Tibial artery (tissue), 4 donors: ENCODE measurements at regions not wholly inside any gene's neighbourhood (a gene's known extent, or its start where the extent isn't known, plus 50 kb on each side); places are given as distances from the start of the nearest gene placed in this dataset.

Experiments used
- DNase-seq, 2 donors: peaks; one replicate each; pipeline ENCODE4 v3.0.0-alpha.2; 2019
- H3K27ac ChIP-seq, 2 donors: fragments of 200-600 bp; sonication (generic) in 1 of 2; 1 replicate in 1 of 2; 2 replicates in 1 of 2; pipeline ENCODE4 v1.5.1; 2018 to 2019; ENCODE audit warnings: mild to moderate bottlenecking in 1 of 2
- H3K27me3 ChIP-seq, 2 donors: fragments of 200-600 bp; sonication (generic) in 1 of 2; one replicate each; pipeline versions ENCODE4 v1.5.1 to v1.6.0; 2016 to 2019
- H3K36me3 ChIP-seq, 3 donors: fragments of 200-600 bp; sonication (generic) in 2 of 3; one replicate each; pipeline ENCODE4 v1.5.1; 2016 to 2019; ENCODE audit warnings: mild to moderate bottlenecking in 2 of 3
- H3K4me1 ChIP-seq, 4 donors: fragments of 200-600 bp; sonication (generic) in 2 of 4; 1 replicate in 3 of 4; 2 replicates in 1 of 4; pipeline ENCODE4 v1.5.1; 2016 to 2019
- H3K4me3 ChIP-seq, 2 donors: fragments of 200-600 bp; sonication (generic) in 1 of 2; 1 replicate in 1 of 2; 2 replicates in 1 of 2; pipeline ENCODE4 v1.5.1; 2018 to 2019; ENCODE audit warnings: mild to moderate bottlenecking in 2 of 2
- H3K9me3 ChIP-seq, 3 donors: fragments of 200-600 bp; sonication (generic) in 1 of 3; one replicate each; pipeline ENCODE4 v1.5.1; 2016 to 2019
- intact Hi-C: fragments of 100-400 bp; cut with DNase I; formaldehyde crosslinking; loops from one replicate; pipeline ENCODE4 v1.15.0; 2023; ENCODE audit warnings: low total_unique reads
- TF ChIP-seq, protein P1 (sequence below), 2 experiments: fragments of 200-600 bp in 1 of 2; fragments of 450-650 bp in 1 of 2; IDR thresholded peaks; one replicate each; pipeline ENCODE4 v1.5.1; 2017 to 2019; ENCODE audit warnings: antibody characterized with exemption in 2 of 2, mild to moderate bottlenecking in 1 of 2, moderate library complexity in 1 of 2

GRCh38 chr11:8740129-8740528 lies 57.5 kb downstream of the RPL27A start:
- H3K27ac ChIP-seq: peak overlapping the region in 1 of 2 donors; percentile 23
- DNase-seq: no peak
- no peak overlapping the region for H3K4me3 ChIP-seq
- intact Hi-C loops: no loop called here
- peaks cover 0 to 11% (median 0%) of the 10 kb centered on the region in 3 donors for H3K36me3 ChIP-seq
- no peaks in the 10 kb centered on the region for H3K9me3 ChIP-seq
- H3K4me1 ChIP-seq: peaks cover 0 to 47% (median 27%) of the 10 kb centered on the region in 4 donors
- TF ChIP-seq, protein P1, sequence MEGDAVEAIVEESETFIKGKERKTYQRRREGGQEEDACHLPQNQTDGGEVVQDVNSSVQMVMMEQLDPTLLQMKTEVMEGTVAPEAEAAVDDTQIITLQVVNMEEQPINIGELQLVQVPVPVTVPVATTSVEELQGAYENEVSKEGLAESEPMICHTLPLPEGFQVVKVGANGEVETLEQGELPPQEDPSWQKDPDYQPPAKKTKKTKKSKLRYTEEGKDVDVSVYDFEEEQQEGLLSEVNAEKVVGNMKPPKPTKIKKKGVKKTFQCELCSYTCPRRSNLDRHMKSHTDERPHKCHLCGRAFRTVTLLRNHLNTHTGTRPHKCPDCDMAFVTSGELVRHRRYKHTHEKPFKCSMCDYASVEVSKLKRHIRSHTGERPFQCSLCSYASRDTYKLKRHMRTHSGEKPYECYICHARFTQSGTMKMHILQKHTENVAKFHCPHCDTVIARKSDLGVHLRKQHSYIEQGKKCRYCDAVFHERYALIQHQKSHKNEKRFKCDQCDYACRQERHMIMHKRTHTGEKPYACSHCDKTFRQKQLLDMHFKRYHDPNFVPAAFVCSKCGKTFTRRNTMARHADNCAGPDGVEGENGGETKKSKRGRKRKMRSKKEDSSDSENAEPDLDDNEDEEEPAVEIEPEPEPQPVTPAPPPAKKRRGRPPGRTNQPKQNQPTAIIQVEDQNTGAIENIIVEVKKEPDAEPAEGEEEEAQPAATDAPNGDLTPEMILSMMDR (IDR thresholded peaks at IDR 0.05): no peak
- H3K27me3 ChIP-seq: no peaks in the 10 kb centered on the region

- H3K27ac ChIP-seq: no peak overlapping the region
- intact Hi-C loops: no loop called here
- no peaks in the 10 kb centered on the region for H3K9me3 ChIP-seq
- DNase-seq: no peak
- peaks cover 0 to 17% (median 0%) of the 10 kb centered on the region in 3 donors for H3K36me3 ChIP-seq
- TF ChIP-seq, protein P1 (IDR thresholded peaks at IDR 0.05): no peak
- no peak overlapping the region for H3K4me3 ChIP-seq
- H3K4me1 ChIP-seq: peaks cover 0 to 28% (median 18%) of the 10 kb centered on the region in 4 donors
- no peaks in the 10 kb centered on the region for H3K27me3 ChIP-seq
Measured at GRCh38 chr11:8744423-8744822, 61.8 kb downstream of the RPL27A start.

DNA sequence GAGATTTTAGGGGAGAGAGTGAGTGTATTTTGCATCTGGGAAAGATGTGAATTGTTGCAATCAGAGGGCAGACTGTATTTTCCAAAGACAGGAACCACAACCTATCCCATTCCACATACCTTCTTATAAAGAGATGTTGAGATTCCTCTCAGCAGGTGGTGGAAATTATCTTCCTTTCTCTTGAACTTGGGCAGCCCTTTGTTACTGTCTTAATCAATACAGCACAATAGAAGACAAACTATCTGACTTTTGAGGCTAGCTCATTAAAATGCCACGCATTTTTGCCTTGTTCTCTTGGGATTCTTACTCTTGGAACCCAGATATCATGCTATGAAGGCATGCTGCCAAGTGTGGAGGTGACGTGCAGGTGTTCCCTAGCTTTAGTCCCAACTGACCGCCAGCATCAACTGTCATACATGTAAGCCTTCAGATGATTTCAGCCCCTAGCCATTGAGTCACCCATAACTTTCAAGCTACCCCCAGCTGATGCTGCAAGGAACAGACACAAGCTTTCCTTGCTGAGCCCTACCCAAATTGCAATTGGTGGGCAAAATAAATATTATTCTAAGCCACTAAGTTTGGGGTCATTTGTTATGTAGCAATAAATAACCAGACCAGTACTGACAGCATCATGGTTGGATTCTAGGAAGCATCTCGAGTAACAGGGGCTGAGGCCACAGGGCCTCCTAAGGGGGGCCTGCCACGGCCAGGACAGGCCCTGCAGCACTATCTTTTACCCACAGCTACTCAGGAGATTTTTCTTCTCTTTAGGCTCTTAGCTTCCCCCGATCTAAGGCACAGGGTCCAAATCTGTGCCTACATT lies 63.0 kb downstream of the RPL27A start:
- H3K27ac ChIP-seq: no peak overlapping the region
- TF ChIP-seq, protein P1 (IDR thresholded peaks at IDR 0.05): no peak
- H3K36me3 ChIP-seq: peaks cover 0 to 17% (median 0%) of the 10 kb centered on the region in 3 donors
- no peak for DNase-seq
- no peak overlapping the region for H3K4me3 ChIP-seq
- intact Hi-C loops: no loop called here
- H3K4me1 ChIP-seq: peaks cover 0 to 16% (median 9%) of the 10 kb centered on the region in 4 donors
- no peaks in the 10 kb centered on the region for H3K27me3 ChIP-seq
- H3K9me3 ChIP-seq: no peaks in the 10 kb centered on the region

GRCh38 chr11:8746331-8746974 lies 63.9 kb downstream of the RPL27A start:
- no peak for DNase-seq
- Histone ChIP-seq H3K4me3 (no peak overlapping the region), H3K27ac (no peak overlapping the region), H3K27me3 (no peaks in the 10 kb centered on the region), H3K36me3 (peaks cover 0 to 17% (median 0%) of the 10 kb centered on the region in 3 donors), H3K9me3 (no peaks in the 10 kb centered on the region), H3K4me1 (peaks cover 0 to 8% (median under 1%) of the 10 kb centered on the region in 4 donors)
- intact Hi-C loops: no loop called here
- TF ChIP-seq, protein P1 (IDR thresholded peaks at IDR 0.05): no peak

DNA sequence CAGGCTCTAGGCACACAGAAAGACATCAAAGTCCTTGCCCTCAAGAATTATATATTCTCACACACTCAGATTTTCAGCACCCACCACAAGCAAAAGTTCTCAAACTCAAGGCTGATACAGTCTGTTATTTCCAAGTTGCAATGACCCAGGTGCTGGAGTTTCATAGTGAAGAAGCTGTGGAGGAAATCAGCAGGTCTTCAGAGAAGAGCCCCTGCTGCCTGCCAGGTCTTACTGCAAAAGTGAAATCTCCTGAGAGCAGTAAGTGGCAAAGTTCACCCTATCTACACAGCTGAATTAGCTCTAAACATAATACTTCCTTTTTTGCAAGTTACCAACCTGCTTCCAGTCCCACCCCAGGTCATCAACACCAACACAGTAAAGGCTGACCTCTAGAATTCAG lies 64.6 kb downstream of the RPL27A start:
- Histone ChIP-seq H3K4me3 (no peak overlapping the region), H3K27me3 (no peaks in the 10 kb centered on the region), H3K27ac (no peak overlapping the region), H3K4me1 (peaks cover 0 to under 1% (median 0%) of the 10 kb centered on the region in 4 donors), H3K36me3 (peaks cover 0 to 17% (median 0%) of the 10 kb centered on the region in 3 donors), H3K9me3 (no peaks in the 10 kb centered on the region)
- DNase-seq: no peak
- TF ChIP-seq, protein P1 (IDR thresholded peaks at IDR 0.05): no peak
- intact Hi-C loops: no loop called here
